ENCODE measurements at regions not wholly inside any gene's neighbourhood (a gene's known extent, or its start where the extent isn't known, plus 50 kb on each side); places are given as distances from the start of the nearest gene placed in this dataset.

GRCh38 chr2:151176661-151177060, 85.0 kb downstream of the RBM43 start:
- intact Hi-C loops (cut with micrococcal nuclease; ENCODE audit: unreplicated experiment), result no loop called here
- TF ChIP-seq CTCF (IDR thresholded peaks at IDR 0.05; ENCODE audit: insufficient read depth in 1 of 2, low read depth in 1 of 2, low read length in 1 of 2, severe bottlenecking in 1 of 2, unreplicated experiment in 1 of 2), result no peak
- no peak for DNase-seq
- Mint-ChIP-seq H3K4me1 (ENCODE audit: low read depth, unreplicated experiment) (no peaks in the 10 kb centered on the region), H3K36me3 (ENCODE audit: insufficient read depth, unreplicated experiment) (no peaks in the 10 kb centered on the region), H3K27me3 (ENCODE audit: insufficient read depth, unreplicated experiment) (peaks cover 9% of the 10 kb centered on the region), H3K9me3 (ENCODE audit: unreplicated experiment) (no peaks in the 10 kb centered on the region), H3K27ac (ENCODE audit: unreplicated experiment) (no peak overlapping the region), H3K4me3 (ENCODE audit: unreplicated experiment) (no peak overlapping the region)
- no peaks in the 10 kb centered on the region for H3K36me3 ChIP-seq (ENCODE audit: control insufficient read depth, insufficient read depth, low read length)
- no peaks in the 10 kb centered on the region for H3K9me3 ChIP-seq
- ChIA-PET POLR2A (no interaction called here), CTCF (no interaction called here)
- H3K27me3 ChIP-seq (replicated peaks; ENCODE audit: control insufficient read depth, insufficient read depth, low read length), result no peaks in the 10 kb centered on the region
- H3K4me1 ChIP-seq, result no peaks in the 10 kb centered on the region
- no peak overlapping the region for H3K4me3 ChIP-seq (ENCODE audit: low read depth, low read length)
- no TSS peak for BruUV-seq (replicated peaks)

- ChIA-PET CTCF (no interaction called here), POLR2A (no interaction called here)
- no peaks in the 10 kb centered on the region for H3K27me3 ChIP-seq (replicated peaks; ENCODE audit: control insufficient read depth, insufficient read depth, low read length)
- no peak overlapping the region for H3K4me3 ChIP-seq (ENCODE audit: low read depth, low read length)
- no peaks in the 10 kb centered on the region for H3K9me3 Mint-ChIP-seq (ENCODE audit: unreplicated experiment)
- no peaks in the 10 kb centered on the region for H3K4me1 Mint-ChIP-seq (ENCODE audit: low read depth, unreplicated experiment)
- H3K9me3 ChIP-seq, result no peaks in the 10 kb centered on the region
- H3K36me3 ChIP-seq (ENCODE audit: control insufficient read depth, insufficient read depth, low read length), result no peaks in the 10 kb centered on the region
- no peak overlapping the region for H3K27ac Mint-ChIP-seq (ENCODE audit: unreplicated experiment)
- no peak for DNase-seq
- intact Hi-C loops (cut with micrococcal nuclease; ENCODE audit: unreplicated experiment), result no loop called here
- TF ChIP-seq CTCF (IDR thresholded peaks at IDR 0.05; ENCODE audit: insufficient read depth in 1 of 2, low read depth in 1 of 2, low read length in 1 of 2, severe bottlenecking in 1 of 2, unreplicated experiment in 1 of 2), result no peak
- no peaks in the 10 kb centered on the region for H3K4me1 ChIP-seq
- BruUV-seq (replicated peaks), result no TSS peak
- no peak overlapping the region for H3K4me3 Mint-ChIP-seq (ENCODE audit: unreplicated experiment)
- H3K27me3 Mint-ChIP-seq (ENCODE audit: insufficient read depth, unreplicated experiment), result peaks cover 9% of the 10 kb centered on the region
- no peaks in the 10 kb centered on the region for H3K36me3 Mint-ChIP-seq (ENCODE audit: insufficient read depth, unreplicated experiment)
Measured at GRCh38 chr2:151175864-151176263, 85.8 kb downstream of the RBM43 start.

- H3K36me3 Mint-ChIP-seq (ENCODE audit: insufficient read depth, unreplicated experiment), result no peaks in the 10 kb centered on the region
- H3K27ac Mint-ChIP-seq (ENCODE audit: unreplicated experiment), result no peak overlapping the region
- CTCF ChIA-PET, result no interaction called here
- no peak overlapping the region for H3K4me3 Mint-ChIP-seq (ENCODE audit: unreplicated experiment)
- no TSS peak for BruUV-seq (replicated peaks)
- no peak for TF ChIP-seq CTCF (IDR thresholded peaks at IDR 0.05; ENCODE audit: insufficient read depth in 1 of 2, low read depth in 1 of 2, low read length in 1 of 2, severe bottlenecking in 1 of 2, unreplicated experiment in 1 of 2)
- intact Hi-C loops (cut with micrococcal nuclease; ENCODE audit: unreplicated experiment), result no loop called here
- no peak for DNase-seq
- Histone ChIP-seq H3K27me3 (replicated peaks; ENCODE audit: control insufficient read depth, insufficient read depth, low read length) (no peaks in the 10 kb centered on the region), H3K4me1 (no peaks in the 10 kb centered on the region), H3K4me3 (ENCODE audit: low read depth, low read length) (no peak overlapping the region), H3K36me3 (ENCODE audit: control insufficient read depth, insufficient read depth, low read length) (no peaks in the 10 kb centered on the region), H3K9me3 (no peaks in the 10 kb centered on the region)
- POLR2A ChIA-PET, result no interaction called here
- peaks cover 9% of the 10 kb centered on the region for H3K27me3 Mint-ChIP-seq (ENCODE audit: insufficient read depth, unreplicated experiment)
- H3K4me1 Mint-ChIP-seq (ENCODE audit: low read depth, unreplicated experiment), result no peaks in the 10 kb centered on the region
- H3K9me3 Mint-ChIP-seq (ENCODE audit: unreplicated experiment), result no peaks in the 10 kb centered on the region
Measured at GRCh38 chr2:151174127-151174526, 87.5 kb downstream of the RBM43 start.
